ENCODE measurements at regions not wholly inside any gene's neighbourhood (a gene's known extent, or its start where the extent isn't known, plus 50 kb on each side); places are given as distances from the start of the nearest gene placed in this dataset.

GRCh38 chr11:31910950-31911576 is 99.9 kb upstream of the PAX6 start:
- Histone ChIP-seq H3K4me2 (ENCODE audit: control insufficient read depth, extremely low read depth, insufficient read depth, low read depth, low read length) (no peak overlapping the region), H3K79me2 (ENCODE audit: control insufficient read depth, insufficient read depth, low read length) (no peaks in the 10 kb centered on the region), H3K27me3 (ENCODE audit: control insufficient read depth, extremely low read depth, insufficient read depth, low read length) (no peaks in the 10 kb centered on the region), H2AFZ (ENCODE audit: control insufficient read depth, low read length) (no peak overlapping the region), H3K9me3 (ENCODE audit: control insufficient read depth, low read depth, low read length) (no peaks in the 10 kb centered on the region), H3K9me1 (ENCODE audit: control insufficient read depth, extremely low read depth, insufficient read depth, low read length) (no peaks in the 10 kb centered on the region), H3K4me3 (ENCODE audit: control insufficient read depth in 2 of 3, extremely low read depth in 1 of 3, insufficient read depth in 2 of 3, low read depth in 1 of 3, low read length in 3 of 3) (no peak overlapping the region), H3K4me1 (ENCODE audit: control insufficient read depth, extremely low read depth, insufficient read depth, low read length) (no peaks in the 10 kb centered on the region), H4K20me1 (ENCODE audit: control insufficient read depth, extremely low read depth, insufficient read depth, low read length) (no peaks in the 10 kb centered on the region), H3K9ac (ENCODE audit: control insufficient read depth, extremely low read depth, insufficient read depth, low read length) (no peak overlapping the region), H3K27ac (ENCODE audit: control insufficient read depth, insufficient read depth, low read length) (no peak overlapping the region), H3K36me3 (ENCODE audit: control insufficient read depth in 2 of 2, extremely low read depth in 1 of 2, insufficient read depth in 2 of 2, low read length in 2 of 2) (no peaks in the 10 kb centered on the region)
- dilution Hi-C loops (cut with MboI; ENCODE audit: extremely low pct_ligation_motif_present, low sequenced_read_pairs): no loop called here
- TF ChIP-seq CTCF (optimal IDR thresholded peaks at IDR 0.05 in 1 of 3, IDR thresholded peaks at IDR 0.05 in 1 of 3, conservative IDR thresholded peaks at IDR 0.05 in 1 of 3; ENCODE audit: extremely low read depth in 1 of 3, insufficient read depth in 2 of 3, low read length in 3 of 3) (no peak), EZH2 (IDR thresholded peaks at IDR 0.05; ENCODE audit: low read length) (no peak)
- no peak for FAIRE-seq
- no peak for DNase-seq (ENCODE audit: low read depth, low spot score)

- Histone ChIP-seq H2AFZ (ENCODE audit: control insufficient read depth, low read length) (no peak overlapping the region), H3K27me3 (ENCODE audit: control insufficient read depth, extremely low read depth, insufficient read depth, low read length) (no peaks in the 10 kb centered on the region), H3K79me2 (ENCODE audit: control insufficient read depth, insufficient read depth, low read length) (no peaks in the 10 kb centered on the region), H3K4me2 (ENCODE audit: control insufficient read depth, extremely low read depth, insufficient read depth, low read depth, low read length) (no peak overlapping the region), H3K4me1 (ENCODE audit: control insufficient read depth, extremely low read depth, insufficient read depth, low read length) (no peaks in the 10 kb centered on the region), H3K9ac (ENCODE audit: control insufficient read depth, extremely low read depth, insufficient read depth, low read length) (no peak overlapping the region), H3K9me1 (ENCODE audit: control insufficient read depth, extremely low read depth, insufficient read depth, low read length) (no peaks in the 10 kb centered on the region), H3K27ac (ENCODE audit: control insufficient read depth, insufficient read depth, low read length) (no peak overlapping the region), H3K9me3 (ENCODE audit: control insufficient read depth, low read depth, low read length) (no peaks in the 10 kb centered on the region), H3K36me3 (ENCODE audit: control insufficient read depth in 2 of 2, extremely low read depth in 1 of 2, insufficient read depth in 2 of 2, low read length in 2 of 2) (no peaks in the 10 kb centered on the region), H3K4me3 (ENCODE audit: control insufficient read depth in 2 of 3, extremely low read depth in 1 of 3, insufficient read depth in 2 of 3, low read depth in 1 of 3, low read length in 3 of 3) (no peak overlapping the region), H4K20me1 (ENCODE audit: control insufficient read depth, extremely low read depth, insufficient read depth, low read length) (no peaks in the 10 kb centered on the region)
- TF ChIP-seq CTCF (optimal IDR thresholded peaks at IDR 0.05 in 1 of 3, IDR thresholded peaks at IDR 0.05 in 1 of 3, conservative IDR thresholded peaks at IDR 0.05 in 1 of 3; ENCODE audit: extremely low read depth in 1 of 3, insufficient read depth in 2 of 3, low read length in 3 of 3) (no peak), EZH2 (IDR thresholded peaks at IDR 0.05; ENCODE audit: low read length) (no peak)
- dilution Hi-C loops (cut with MboI; ENCODE audit: extremely low pct_ligation_motif_present, low sequenced_read_pairs): no loop called here
- FAIRE-seq (no peak), DNase-seq (ENCODE audit: low read depth, low spot score) (no peak)
These were observed 92.3 kb upstream of the PAX6 start for GRCh38 chr11:31903225-31904074.
